Right atrium auricular region (tissue), 2 donors: ENCODE measurements at regions not wholly inside any gene's neighbourhood (a gene's known extent, or its start where the extent isn't known, plus 50 kb on each side); places are given as distances from the start of the nearest gene placed in this dataset.

Source experiments
- DNase-seq: peaks from one replicate; pipeline ENCODE4 v3.0.0-alpha.2; 2019; ENCODE audit warnings: low spot score
- H3K27ac ChIP-seq, 2 donors: fragments of 200-600 bp; sonication (generic); 1 replicate in 1 of 2; 2 replicates in 1 of 2; pipeline ENCODE4 v1.5.1; 2016 to 2019
- H3K27me3 ChIP-seq, 2 donors: fragments of 200-600 bp; sonication (generic); one replicate each; pipeline versions ENCODE4 v1.5.1 to v1.6.0; 2017 to 2019
- H3K36me3 ChIP-seq: fragments of 200-600 bp; sonication (generic); one replicate; pipeline ENCODE4 v1.5.1; 2016
- H3K4me1 ChIP-seq, 2 donors: fragments of 200-600 bp; sonication (generic); one replicate each; pipeline versions ENCODE4 v1.5.1 to v1.6.0; 2017 to 2019
- H3K4me3 ChIP-seq, 2 donors: fragments of 200-600 bp; sonication (generic); 1 replicate in 1 of 2; 2 replicates in 1 of 2; pipeline ENCODE4 v1.5.1; 2017 to 2019; ENCODE audit warnings: mild to moderate bottlenecking in 1 of 2, moderate library complexity in 1 of 2
- H3K9me3 ChIP-seq, 2 donors: fragments of 200-600 bp; sonication (generic); one replicate each; pipeline ENCODE4 v1.5.1; 2019
- TF ChIP-seq, protein P1 (sequence below), 2 donors: fragments of 200-600 bp; sonication (generic); IDR thresholded peaks; one replicate each; pipeline ENCODE4 v1.5.1; 2019; ENCODE audit warnings: antibody characterized with exemption in 2 of 2

DNA sequence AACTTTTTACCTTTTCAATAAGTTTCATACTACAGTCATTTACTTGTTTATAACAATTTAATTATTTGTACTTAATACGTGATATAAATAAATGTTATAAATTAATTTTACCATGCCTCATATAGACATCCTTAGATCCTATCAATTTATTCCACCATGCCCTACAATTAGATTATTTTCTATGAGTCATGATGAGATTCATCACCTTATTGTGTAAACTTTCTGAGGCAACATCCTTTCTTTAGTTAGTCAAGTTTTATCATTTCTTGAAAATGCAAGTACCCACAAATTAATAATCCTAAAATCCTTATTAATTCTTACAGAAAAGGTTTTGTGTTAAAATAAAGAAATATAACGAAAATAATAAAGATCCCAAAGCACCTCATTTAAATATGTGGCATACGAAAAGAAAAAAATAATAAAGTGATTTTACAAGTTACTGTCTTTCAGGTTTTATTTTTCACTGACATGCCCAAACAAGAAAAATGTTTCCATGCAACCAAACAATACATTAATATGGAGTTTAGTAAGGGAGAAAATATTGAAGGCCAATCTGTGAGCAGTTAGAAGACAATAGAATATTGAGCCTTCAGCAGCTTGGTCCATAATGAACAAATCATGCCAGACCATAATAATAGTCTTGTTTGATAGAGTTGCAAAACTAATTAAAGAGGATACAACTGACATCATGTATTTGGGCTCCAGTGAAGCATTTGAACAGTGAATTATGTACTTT, 188.7 kb upstream of the MRPS30 start:
- Histone ChIP-seq H3K4me1 (no peaks in the 10 kb centered on the region), H3K9me3 (no peaks in the 10 kb centered on the region), H3K36me3 (no peaks in the 10 kb centered on the region), H3K27me3 (no peaks in the 10 kb centered on the region), H3K4me3 (no peak overlapping the region), H3K27ac (no peak overlapping the region)
- DNase-seq: no peak
- TF ChIP-seq, protein P1, sequence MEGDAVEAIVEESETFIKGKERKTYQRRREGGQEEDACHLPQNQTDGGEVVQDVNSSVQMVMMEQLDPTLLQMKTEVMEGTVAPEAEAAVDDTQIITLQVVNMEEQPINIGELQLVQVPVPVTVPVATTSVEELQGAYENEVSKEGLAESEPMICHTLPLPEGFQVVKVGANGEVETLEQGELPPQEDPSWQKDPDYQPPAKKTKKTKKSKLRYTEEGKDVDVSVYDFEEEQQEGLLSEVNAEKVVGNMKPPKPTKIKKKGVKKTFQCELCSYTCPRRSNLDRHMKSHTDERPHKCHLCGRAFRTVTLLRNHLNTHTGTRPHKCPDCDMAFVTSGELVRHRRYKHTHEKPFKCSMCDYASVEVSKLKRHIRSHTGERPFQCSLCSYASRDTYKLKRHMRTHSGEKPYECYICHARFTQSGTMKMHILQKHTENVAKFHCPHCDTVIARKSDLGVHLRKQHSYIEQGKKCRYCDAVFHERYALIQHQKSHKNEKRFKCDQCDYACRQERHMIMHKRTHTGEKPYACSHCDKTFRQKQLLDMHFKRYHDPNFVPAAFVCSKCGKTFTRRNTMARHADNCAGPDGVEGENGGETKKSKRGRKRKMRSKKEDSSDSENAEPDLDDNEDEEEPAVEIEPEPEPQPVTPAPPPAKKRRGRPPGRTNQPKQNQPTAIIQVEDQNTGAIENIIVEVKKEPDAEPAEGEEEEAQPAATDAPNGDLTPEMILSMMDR (IDR thresholded peaks at IDR 0.05): no peak

DNA sequence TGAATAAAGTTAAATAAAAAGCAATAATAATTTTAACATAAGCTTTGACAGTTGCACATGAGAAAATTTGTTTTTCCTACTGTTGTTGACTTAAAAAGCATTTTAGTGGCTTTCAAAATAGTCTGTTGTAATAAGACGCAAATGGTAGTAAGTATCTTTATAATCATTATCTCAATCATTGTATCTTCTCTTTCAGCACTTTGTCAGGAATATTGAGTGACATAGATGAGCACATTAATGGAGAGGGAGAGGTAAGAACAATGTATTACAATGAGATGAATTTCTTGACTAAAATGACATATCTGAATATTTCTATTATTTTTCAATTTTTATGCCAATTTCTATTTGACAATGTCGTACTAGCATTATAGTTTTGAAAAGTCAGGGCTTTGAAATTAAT, 193.9 kb upstream of the MRPS30 start:
- DNase-seq: no peak
- H3K4me1 ChIP-seq: no peaks in the 10 kb centered on the region
- H3K4me3 ChIP-seq: no peak overlapping the region
- no peak overlapping the region for H3K27ac ChIP-seq
- no peaks in the 10 kb centered on the region for H3K9me3 ChIP-seq
- H3K36me3 ChIP-seq: no peaks in the 10 kb centered on the region
- no peaks in the 10 kb centered on the region for H3K27me3 ChIP-seq
- TF ChIP-seq, protein P1 (IDR thresholded peaks at IDR 0.05): no peak

DNA sequence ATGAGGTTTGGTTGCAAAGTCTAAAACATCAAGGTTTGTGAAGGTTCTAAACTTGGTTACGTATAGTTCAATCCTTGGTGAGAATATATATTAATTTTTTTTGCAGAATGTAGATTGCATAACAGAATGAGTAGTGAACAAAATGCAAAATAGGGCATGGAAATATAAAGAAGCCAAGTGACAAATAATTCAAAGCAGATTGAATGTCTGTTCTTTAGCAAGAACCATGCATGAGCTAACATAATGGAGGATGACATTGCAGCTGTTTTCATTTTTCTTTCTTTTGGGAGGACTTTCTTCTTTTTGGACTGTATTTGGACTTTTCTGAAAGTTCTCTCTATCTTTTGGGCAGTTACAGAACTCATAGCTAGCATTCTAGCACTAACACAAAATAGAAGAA, 194.8 kb upstream of the MRPS30 start:
- Histone ChIP-seq H3K4me1 (no peaks in the 10 kb centered on the region), H3K36me3 (no peaks in the 10 kb centered on the region), H3K9me3 (no peaks in the 10 kb centered on the region), H3K4me3 (no peak overlapping the region), H3K27ac (no peak overlapping the region), H3K27me3 (no peaks in the 10 kb centered on the region)
- TF ChIP-seq, protein P1 (IDR thresholded peaks at IDR 0.05): no peak
- DNase-seq: no peak

DNA sequence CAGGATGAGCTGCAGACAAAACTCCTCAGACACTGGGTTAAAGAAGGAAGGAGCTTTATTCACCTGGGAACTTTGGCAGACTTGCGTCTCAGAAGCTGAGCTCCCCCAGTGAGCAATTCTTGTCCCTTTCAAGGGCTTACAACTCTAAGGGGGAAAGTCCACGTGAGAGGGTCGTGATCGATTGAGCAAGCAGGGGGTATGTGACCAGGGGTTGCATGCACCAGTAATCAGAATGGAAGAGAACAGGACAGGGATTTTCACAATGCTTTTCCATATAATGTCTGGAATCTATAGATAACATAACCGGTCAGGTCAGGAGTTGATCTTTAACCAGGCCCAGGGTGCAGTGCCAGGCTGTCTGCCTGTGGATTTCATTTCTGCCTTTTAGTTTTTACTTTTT, 202.8 kb upstream of the MRPS30 start:
- Histone ChIP-seq H3K4me3 (no peak overlapping the region), H3K9me3 (no peaks in the 10 kb centered on the region)
- DNase-seq: no peak

DNA sequence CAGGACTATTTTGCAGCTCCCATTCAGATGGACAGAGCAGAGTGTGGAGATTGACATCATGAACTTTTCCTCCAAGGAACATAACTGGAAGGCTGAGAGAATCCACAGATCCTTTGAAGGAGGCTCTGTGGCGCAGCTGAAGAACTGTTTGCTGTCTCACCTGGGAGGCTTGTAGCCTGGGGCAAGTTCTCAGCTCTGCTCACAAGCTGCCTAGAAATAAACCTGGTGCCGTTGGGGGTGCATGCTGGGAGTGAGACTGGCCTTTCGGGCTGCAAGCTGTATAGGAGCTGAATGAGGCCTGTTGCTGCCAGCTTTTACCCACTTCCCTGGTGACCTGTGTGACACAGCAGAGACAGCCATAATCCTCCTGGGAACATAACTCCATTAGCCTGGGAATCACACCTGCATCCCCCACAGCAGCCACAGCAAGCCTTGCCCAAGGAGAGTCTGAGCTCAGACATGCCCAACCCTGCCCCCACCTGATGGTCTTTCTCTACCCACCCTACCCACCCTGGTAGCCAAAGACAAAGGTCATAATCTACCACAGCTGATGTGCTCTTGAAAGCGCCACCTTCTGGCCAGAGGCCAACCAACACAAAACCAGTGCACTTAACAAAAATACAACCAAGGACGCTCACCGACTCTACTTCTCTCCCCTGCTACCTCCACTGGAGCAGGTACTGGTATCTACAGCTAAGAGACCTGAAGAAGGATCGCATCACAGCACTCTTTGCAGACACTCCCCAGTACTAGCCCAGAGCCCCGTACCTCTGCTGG, 205.1 kb upstream of the MRPS30 start:
- Histone ChIP-seq H3K27me3 (no peaks in the 10 kb centered on the region), H3K36me3 (no peaks in the 10 kb centered on the region), H3K9me3 (no peaks in the 10 kb centered on the region), H3K4me1 (no peaks in the 10 kb centered on the region), H3K4me3 (no peak overlapping the region), H3K27ac (no peak overlapping the region)
- TF ChIP-seq, protein P1 (IDR thresholded peaks at IDR 0.05): no peak
- DNase-seq: no peak

More for the DNA sequence above, 202.8 kb upstream of the MRPS30 start:
- Histone ChIP-seq H3K27me3 (no peaks in the 10 kb centered on the region), H3K4me1 (no peaks in the 10 kb centered on the region), H3K27ac (no peak overlapping the region), H3K36me3 (no peaks in the 10 kb centered on the region)
- TF ChIP-seq, protein P1 (IDR thresholded peaks at IDR 0.05): no peak
